ENCODE measurements at regions not wholly inside any gene's neighbourhood (a gene's known extent, or its start where the extent isn't known, plus 50 kb on each side); places are given as distances from the start of the nearest gene placed in this dataset.

GRCh38 chr10:6669269-6669859 lies 89.3 kb upstream of the PRKCQ start:
- DNase-seq: no peak

DNA sequence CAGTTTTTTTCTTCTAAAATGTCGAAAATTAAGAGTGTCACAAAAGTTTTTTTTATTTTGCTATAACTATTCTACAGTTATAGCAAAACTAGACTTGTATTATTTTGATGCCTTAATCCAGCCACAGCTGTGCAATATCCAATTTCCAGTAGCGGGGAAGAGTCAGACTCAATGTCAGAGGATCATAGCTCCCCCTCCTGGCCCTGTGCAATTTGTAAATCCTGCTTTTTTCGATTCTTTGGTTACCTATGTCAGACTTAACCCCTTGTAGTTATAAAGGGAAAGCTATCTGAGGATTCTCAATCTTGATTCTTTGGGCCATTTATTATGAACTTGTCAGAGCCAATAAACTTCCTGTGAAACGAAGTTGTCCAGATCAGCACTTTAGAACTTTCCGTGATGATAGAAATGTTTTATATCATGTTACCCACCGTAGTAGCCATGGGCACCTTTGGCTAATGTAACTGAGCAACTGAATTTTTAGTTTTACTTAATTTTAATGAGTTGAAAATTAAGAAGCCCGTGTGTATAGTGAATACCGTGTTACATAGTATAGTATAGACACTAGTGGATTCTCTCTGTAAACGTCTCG lies 87.7 kb upstream of the PRKCQ start:
- no peak for DNase-seq

- DNase-seq: no peak
These were observed 87.1 kb upstream of the PRKCQ start for GRCh38 chr10:6667150-6667549.

GRCh38 chr10:6665847-6666246 lies 85.8 kb upstream of the PRKCQ start:
- no peak for DNase-seq

DNA sequence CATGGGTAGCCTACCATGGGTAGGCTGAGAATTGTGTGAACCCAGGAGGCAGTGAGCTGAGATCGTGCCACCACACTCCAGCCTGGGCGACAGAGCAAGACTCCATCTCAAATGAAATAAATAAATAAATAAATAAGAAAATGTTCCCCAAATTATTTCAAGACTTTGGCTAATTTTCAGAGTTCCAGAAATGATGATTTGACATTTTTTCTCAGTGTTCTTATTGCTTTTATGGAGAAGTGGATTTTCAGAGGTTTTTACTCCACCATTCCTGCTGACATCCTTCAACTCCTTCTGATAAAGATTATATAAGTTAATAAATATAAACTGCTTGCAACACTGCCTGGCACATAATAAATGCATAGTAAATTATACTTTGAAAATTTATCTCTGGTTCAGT lies 80.4 kb upstream of the PRKCQ start:
- no peak for DNase-seq

DNA sequence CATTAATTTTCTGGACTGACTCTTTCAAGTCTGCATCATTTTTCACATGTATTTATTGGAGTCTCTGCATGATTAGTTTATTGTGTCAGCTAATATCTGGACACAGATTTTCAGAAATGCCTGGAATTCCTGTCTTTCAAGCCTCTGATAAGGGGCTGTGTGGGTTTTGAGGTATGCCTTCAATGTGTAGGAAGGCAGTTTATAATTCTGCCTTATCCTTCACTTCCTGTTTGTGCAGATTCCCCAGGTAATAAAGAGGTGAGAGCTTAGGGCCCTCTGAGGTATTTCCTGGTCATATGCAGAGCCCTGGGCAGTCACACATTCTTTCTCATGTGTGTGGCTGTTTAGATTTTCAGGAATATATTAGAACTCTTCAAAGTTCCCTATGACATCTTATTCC lies 79.4 kb upstream of the PRKCQ start:
- DNase-seq: no peak

GRCh38 chr10:6657669-6658068 lies 77.6 kb upstream of the PRKCQ start:
- no peak for DNase-seq

DNA sequence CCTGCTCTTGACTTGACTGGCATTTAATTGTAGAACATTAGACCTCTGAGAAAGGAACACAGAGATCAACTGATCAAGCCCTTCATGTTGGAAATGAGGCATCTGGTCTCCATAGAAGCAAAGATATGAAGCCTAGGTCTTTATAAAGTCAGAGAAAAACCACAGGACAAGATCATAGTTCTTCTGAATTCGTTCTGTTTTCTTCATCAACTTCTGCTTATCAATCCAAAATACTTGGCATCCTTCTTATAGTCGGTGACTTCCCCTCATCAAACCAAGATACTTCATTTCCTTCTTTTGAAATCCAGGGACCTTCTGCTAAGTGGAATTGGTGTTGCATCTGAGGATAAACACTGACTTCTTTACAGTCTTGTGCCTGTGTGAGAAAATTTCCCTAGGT lies 77.1 kb upstream of the PRKCQ start:
- DNase-seq: no peak

GRCh38 chr10:6654571-6654970 lies 74.5 kb upstream of the PRKCQ start:
- no peak for DNase-seq

- DNase-seq: no peak
These were observed 70.5 kb upstream of the PRKCQ start for GRCh38 chr10:6650586-6650985.

DNA sequence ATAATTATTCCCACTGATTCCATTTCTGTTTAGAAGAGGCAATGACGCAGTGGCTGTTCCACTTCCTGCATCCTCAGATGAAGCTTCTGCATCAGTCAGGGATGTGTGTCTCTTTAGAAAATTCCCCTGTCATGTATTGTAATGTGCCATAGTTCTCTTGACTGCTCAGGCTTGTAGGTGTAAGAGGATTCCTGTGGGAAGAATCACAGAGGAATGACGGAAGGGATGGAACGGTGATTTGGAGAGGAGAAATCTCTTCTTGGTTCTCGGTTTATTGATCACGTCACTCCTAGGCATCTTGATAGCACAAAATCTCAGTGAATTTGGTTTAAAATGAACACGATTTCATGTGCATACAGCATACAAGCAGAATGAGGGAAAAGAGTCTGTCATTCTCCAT lies 69.8 kb upstream of the PRKCQ start:
- DNase-seq: no peak

- DNase-seq: no peak
These were observed 69.0 kb upstream of the PRKCQ start for GRCh38 chr10:6648894-6649720.

DNA sequence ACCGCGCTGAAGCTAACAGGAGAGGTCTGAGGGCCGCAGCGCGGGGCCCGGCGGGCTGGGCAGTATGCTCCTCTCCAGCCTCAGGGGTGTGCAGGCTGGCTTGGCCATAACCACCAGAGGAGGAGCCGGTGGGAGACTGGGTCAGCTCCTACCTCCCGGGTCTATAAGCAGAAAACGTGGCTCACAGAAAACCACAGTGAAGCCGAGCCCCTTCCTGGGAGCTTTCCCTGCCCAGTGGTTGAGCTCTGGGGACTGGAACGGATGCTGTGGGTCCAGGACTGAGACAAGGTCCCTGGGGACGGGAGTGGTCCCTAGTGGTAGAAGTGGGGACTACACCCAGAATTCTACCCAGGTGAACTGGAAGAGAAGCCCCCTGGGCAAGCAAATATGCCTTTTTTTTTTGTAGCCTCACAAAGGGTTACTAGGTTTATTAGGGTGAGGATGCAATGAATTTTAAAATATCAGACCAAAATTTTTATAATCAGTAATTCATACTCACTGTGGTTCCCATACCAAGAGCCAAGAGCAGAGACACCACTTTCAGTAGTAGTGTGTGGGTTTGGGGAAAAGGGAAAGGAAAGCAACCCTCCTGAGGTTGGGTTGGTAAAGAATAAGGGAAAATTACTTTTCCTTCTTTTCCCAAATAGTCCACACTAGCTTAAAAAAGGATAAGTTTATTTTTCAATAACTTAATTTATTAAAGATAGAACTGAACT lies 67.9 kb upstream of the PRKCQ start:
- DNase-seq: peak; percentile 33

- DNase-seq: no peak
These were observed 63.9 kb upstream of the PRKCQ start for GRCh38 chr10:6643962-6644361.

- no peak for DNase-seq
These were observed 62.8 kb upstream of the PRKCQ start for GRCh38 chr10:6642876-6643275.

- DNase-seq: no peak
These were observed 60.5 kb upstream of the PRKCQ start for GRCh38 chr10:6640433-6641040.

DNA sequence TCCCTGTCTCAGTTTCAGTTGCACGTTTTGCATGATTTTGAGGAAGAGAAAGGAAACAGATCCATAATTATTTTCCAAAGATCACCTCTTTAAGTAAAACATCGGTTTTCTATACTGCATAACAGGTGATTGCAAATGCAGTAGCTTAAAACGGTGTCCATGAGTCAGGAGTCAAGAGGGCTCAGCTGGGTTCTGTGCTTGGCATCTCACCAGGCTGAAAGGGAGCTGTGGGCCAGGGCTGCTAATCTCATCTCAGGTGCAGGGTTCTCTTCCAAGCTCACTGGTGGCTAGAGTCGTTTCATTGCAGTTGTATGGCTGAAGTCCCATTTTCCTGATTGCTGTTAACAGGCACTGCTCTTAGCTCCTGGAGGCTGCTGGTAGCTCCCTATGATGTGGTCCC lies 57.0 kb upstream of the PRKCQ start:
- DNase-seq: no peak

- no peak for DNase-seq
These were observed 55.7 kb upstream of the PRKCQ start for GRCh38 chr10:6635784-6636183.

Measured in 8988T (cell line).